GM06990 (cell line): ENCODE measurements at regions not wholly inside any gene's neighbourhood (a gene's known extent, or its start where the extent isn't known, plus 50 kb on each side); places are given as distances from the start of the nearest gene placed in this dataset.

Experiments used
- DNase-seq: peaks from one replicate; pipeline ENCODE4 v3.0.0-alpha.2; 2011; ENCODE audit not compliant: insufficient read length; ENCODE audit errors: extremely low read depth
- H3K27me3 ChIP-seq: replicated peaks from 2 replicates; pipeline ENCODE4 v1.6.0; 2011; ENCODE audit warnings: low read length; ENCODE audit not compliant: control insufficient read depth, insufficient read depth
- H3K36me3 ChIP-seq: 2 replicates; pipeline ENCODE4 v1.5.1; 2011; ENCODE audit warnings: low read length; ENCODE audit not compliant: control insufficient read depth, insufficient read depth
- H3K4me3 ChIP-seq: replicated peaks from 2 replicates; pipeline ENCODE4 v1.5.1; 2011; ENCODE audit warnings: low read depth, mild to moderate bottlenecking, control low read depth, low read length
- CTCF ChIP-seq: IDR thresholded peaks from 2 replicates; pipeline ENCODE4 v1.5.1; 2011; ENCODE audit warnings: low read length, control low read depth, mild to moderate bottlenecking, inconsistent platforms; ENCODE audit not compliant: insufficient read depth, poor library complexity, severe bottlenecking

GRCh38 chr15:70490838-70491155 lies 272.6 kb downstream of the UACA start:
- DNase-seq, result no peak

GRCh38 chr15:70490148-70490837 lies 273.1 kb downstream of the UACA start:
- TF ChIP-seq CTCF, result no peak
- no peak overlapping the region for H3K4me3 ChIP-seq
- no peaks in the 10 kb centered on the region for H3K27me3 ChIP-seq
- H3K36me3 ChIP-seq, result no peaks in the 10 kb centered on the region
- DNase-seq, result no peak

More at GRCh38 chr15:70490838-70491155, 272.6 kb downstream of the UACA start:
- TF ChIP-seq CTCF, result no peak
- Histone ChIP-seq H3K4me3 (no peak overlapping the region), H3K27me3 (no peaks in the 10 kb centered on the region), H3K36me3 (no peaks in the 10 kb centered on the region)

GRCh38 chr15:70488941-70489848 lies 274.2 kb downstream of the UACA start:
- H3K4me3 ChIP-seq, result no peak overlapping the region
- no peak for TF ChIP-seq CTCF
- no peaks in the 10 kb centered on the region for H3K36me3 ChIP-seq
- no peak for DNase-seq
- no peaks in the 10 kb centered on the region for H3K27me3 ChIP-seq

- Histone ChIP-seq H3K27me3 (no peaks in the 10 kb centered on the region), H3K36me3 (no peaks in the 10 kb centered on the region), H3K4me3 (no peak overlapping the region)
- peak; percentile 48 for DNase-seq
- TF ChIP-seq CTCF, result peak; percentile 97
Observed at GRCh38 chr15:70488002-70488605, 275.3 kb downstream of the UACA start.

DNA sequence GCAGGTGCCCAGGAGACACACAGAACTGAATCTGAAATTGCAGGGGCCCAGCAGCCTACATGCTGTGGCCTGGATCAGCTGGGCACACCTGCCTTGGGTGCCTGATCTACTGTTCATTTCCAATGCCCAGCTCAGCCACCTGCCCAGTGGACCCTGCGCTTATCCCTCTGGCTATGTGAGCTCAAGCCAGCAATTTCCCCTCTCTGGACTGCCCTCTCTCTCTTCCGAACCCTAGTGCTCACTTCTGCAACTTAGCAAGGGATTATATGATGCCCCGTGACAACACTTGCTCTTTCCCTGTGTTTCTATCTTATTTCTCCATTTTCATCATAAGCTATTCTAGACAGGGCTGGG lies 276.0 kb downstream of the UACA start:
- Histone ChIP-seq H3K27me3 (no peaks in the 10 kb centered on the region), H3K36me3 (no peaks in the 10 kb centered on the region), H3K4me3 (no peak overlapping the region)
- TF ChIP-seq CTCF, result no peak
- no peak for DNase-seq
